HG02759 (cell line): ENCODE measurements at regions not wholly inside any gene's neighbourhood (a gene's known extent, or its start where the extent isn't known, plus 50 kb on each side); places are given as distances from the start of the nearest gene placed in this dataset.
"Not testable (repeated sequence)": the region's sequence is repeated elsewhere in the genome, so short reads cannot be mapped to it uniquely, and the experiment has no call there.

Experiments used
- ATAC-seq: cut with Tn5 transposase; IDR thresholded peaks from one replicate; pipeline ENCODE4 v1.9.1; 2021; ENCODE audit warnings: mild to moderate bottlenecking, moderate library complexity; ENCODE audit not compliant: unreplicated experiment

DNA sequence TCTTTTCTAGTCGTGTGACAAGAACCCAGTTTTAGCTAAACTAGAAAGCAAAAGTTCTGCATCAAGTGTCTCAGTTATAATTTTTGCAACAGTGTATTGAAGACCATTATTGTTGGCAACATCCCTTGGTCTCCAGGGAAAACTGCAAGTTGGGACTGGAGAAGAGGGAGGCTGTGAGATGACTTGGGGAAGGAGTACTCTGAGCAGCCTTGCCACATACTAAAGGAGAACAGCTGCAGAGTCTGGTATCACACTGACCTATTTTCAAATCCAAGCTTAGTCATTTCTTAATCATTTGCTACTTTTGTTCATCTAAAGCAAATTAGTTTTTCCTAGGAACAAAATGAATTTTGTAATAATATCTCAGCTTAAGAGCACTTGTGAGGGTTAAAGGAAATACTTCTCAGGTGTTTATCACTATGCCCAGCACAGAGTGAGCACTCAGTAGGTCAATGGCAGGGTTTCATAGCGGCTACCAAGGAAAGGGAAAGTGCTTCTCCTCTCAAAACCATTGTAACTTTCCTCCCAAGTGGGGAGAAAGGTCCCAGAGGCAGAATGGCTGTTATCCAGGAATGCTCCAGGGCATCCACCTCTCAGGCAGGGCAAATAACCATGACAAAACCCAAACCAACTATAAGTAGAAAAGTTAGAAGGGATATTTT lies 247.1 kb downstream of the C11orf87 start:
- ATAC-seq = no peak

DNA sequence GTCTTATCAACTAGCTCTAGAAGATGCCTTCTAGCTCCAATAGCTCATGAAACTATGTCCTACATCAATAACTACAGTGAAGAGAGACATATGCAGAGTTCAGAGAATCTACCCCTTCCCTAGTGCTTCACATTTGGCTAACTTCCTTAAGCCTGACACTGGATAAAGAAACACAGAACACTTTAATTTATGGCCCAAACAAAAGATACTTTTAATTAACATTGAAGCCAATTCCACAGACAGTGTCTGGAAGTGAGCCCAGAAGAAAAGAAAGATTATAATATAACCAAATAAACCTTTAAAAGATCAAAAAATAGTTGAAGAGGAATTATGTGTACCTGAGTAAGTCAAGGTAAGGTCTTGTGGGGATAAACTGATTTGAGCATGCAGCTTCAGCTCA lies 255.2 kb downstream of the C11orf87 start:
- ATAC-seq = no peak

DNA sequence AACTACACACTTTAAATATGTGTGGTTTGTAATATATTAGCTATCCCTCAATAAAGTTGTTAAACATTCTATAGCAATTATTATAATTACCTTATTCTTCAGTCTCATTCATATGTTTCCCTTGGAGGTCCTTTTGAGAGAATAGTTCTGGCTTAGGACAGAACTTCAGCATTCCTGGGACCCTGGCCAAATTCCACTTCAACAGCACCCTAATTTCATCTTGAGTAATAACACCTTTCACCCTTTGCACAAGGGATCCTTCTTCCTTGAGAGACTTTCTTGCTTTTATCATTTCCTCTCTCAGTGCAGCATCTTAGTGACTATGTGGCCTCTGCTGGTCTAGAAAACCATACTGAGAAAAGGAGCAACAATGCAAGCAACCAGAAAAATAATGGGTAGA lies 255.9 kb downstream of the C11orf87 start:
- ATAC-seq = no peak

DNA sequence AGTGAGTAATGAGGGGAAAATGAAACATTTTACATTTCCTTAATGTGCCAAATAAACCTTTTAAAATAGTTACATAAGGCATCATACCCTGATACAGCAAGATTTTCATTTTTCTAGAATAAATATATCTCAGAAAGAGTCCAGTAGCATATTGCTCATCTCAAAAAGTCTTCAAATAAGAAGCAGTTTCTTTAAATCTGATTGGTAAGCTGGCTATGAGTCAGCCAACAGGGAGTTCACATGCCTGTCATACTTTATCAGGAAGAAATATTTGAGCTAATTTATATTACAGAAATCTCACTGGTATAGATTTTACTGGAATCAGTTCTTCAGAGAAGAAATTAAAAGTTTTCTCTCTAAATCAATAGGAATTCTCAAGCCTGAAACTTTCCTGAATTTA lies 258.1 kb downstream of the C11orf87 start:
- ATAC-seq = no peak

DNA sequence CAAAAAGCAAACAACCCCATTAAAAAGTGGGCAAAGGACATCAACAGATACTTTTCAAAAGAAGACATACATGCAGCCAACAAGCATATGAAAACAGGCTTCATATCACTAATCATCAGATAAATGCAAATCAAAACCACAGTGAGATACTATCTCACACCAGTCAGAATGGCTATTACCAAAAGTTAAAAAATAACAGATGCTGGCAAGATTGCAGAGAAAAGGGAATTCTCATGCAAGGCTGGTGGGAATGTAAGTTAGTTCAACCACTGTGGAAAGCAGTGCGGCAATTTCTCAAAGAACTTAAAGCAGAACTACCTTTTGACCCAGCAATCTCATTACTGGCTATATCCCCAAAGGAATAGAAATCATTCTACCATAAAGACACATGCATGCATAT lies 260.8 kb downstream of the C11orf87 start:
- not testable (repeated sequence) for ATAC-seq

DNA sequence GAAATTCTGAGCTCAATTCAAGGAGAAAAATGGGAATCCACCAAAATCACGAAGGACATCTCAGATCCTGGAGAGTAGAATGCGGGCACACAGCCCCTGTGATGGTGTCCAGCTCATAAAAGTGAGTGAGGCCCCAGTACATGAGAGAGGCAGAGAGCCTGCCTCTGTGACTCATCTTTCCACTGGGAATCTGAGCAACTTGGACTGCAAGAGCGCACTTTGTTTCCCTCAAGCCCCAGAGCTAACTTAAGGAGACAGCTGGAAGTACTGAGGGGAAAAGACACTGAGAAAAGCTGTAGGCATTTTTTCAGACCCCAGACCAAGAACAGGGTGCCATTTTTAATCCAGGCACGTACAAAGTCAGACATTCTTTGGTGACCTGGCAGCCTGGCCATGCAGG lies 273.7 kb downstream of the C11orf87 start:
- ATAC-seq = no peak

DNA sequence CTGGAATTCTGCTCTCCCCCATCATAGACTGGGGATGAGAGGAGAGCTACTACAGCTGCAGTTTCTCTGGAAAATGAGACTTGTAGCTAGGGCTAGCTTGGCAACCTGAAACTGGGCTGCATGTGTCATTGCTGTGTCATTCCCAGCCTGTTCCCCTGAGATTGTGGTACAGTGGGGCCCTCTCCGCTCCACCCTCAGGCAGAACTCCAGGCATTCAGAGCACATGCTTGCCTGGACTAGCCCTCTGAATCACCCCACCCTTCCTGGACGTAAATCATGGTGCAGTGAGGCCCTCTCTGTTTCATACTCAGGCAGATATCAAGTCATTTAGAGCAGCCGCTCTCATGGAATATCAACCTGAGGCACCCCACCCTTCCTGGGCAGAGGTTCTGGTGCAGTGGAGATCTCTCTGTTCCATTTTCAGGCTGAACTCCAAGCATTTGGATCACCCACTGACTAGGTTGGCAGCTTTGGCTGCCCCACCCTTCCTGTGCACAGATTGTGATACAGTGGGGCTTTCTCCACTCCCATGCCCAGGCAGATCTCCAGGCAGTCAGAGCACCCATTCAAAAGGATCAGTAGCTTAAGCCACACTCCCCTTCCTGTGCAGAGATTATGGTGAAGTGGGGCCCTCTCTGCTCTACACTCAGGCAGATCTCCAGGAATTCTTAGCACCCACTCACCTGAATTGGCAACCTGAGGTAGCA lies 274.4 kb downstream of the C11orf87 start:
- ATAC-seq = no peak

DNA sequence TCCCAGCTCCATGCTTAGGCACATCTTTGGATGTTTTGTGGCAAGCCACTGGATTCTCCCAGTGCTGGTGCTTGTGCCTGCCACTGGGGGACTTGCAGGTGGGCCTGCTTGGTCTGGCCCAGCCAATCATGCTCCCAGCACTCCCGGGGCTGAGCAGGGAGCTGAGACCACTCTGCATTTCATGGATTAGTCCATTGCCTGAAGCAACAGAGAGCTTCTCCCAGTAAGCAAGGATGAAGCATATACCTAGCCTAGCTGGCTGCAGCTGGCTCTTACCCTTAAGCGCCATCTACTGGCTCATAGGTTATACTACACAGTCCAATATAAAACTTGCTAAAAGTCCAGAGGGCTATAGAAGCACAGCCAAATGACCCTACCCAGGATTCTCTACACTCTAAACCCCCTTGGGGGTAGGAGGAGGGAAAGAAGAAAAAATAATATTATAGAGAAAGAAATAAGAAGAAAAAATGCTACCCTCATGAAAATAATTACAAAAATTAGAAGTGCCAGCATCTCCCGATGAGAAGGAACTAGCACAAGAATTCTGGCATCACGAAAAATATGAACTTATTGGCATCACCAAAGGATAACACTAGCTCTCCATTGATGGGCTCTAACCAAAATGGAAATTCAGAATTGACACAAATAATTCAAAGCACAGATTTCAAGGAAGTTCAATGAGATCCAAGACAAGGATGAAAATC lies 275.3 kb downstream of the C11orf87 start:
- ATAC-seq = peak; percentile 90

DNA sequence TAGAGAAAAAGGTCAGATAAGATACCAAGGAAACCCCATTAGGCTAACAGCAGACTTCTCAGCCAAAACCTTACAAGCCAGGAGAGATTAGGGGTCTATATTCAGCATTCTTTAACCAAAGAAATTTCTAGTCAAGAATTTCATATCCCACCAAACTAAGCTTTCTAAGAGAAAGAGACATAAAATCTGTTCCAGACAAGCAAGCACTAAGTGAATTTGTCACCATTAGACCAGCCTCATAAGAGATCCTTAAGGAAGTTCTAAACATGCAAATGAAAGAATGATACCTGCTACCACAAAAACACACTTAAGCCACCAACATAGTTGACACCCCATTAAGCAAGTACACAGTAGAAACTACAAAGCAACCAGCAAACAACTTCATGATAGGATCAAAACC lies 276.2 kb downstream of the C11orf87 start:
- no peak for ATAC-seq

DNA sequence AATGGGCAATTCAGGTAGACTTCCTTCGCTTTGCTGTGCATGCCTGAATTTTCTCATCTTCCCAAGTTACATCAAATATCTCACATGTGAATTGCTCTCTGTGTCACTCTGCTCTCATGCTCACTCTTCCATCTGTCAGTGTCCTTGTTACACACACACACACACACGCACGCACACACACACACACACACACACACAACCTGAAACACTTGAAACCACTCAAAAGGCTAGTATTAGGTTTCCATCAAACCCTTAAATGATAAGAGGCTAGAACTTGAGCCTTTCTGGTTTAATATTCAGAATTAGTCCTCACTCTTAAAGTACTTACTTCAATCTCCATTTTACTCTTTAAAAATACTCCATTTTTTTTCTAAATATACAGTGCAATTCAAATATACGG lies 282.4 kb downstream of the C11orf87 start:
- no peak for ATAC-seq

DNA sequence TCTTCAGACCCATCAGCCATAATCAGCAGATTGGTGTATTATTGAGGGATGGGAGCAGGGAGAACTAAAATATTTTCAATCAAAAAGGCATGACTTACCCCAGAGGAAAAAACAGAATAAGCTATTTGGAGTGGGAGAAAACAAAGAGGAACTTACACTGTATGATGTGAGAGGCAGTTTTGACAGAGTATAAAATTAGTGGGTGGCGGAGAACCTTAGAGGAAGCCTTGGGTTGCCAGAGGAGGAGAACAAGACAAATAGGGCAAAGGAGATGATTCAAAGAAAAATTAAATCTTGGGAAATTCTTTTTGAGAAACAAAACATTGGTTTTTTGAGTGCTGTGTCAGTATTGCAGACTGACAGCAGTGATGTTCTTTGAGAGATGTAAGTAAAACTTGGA lies 285.0 kb downstream of the C11orf87 start:
- ATAC-seq = no peak

DNA sequence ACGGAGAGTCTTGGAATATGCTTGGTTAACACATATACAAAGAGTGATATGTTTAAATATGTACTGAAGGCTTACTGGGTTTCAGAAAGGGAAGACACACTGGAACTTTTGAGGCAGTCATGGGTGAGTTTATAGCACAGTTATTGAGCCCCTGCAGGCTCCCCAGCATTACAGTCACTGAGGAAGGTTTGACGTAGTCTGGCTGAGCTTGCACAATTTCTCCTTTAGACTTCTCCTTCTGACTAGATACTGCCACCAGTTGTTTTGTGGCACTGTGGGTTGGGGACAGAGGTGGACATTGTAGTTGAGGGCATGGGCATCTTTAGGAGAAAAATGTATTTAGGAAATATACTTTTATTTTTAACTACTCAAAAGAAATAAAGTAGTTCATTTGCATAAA lies 285.4 kb downstream of the C11orf87 start:
- ATAC-seq = no peak

DNA sequence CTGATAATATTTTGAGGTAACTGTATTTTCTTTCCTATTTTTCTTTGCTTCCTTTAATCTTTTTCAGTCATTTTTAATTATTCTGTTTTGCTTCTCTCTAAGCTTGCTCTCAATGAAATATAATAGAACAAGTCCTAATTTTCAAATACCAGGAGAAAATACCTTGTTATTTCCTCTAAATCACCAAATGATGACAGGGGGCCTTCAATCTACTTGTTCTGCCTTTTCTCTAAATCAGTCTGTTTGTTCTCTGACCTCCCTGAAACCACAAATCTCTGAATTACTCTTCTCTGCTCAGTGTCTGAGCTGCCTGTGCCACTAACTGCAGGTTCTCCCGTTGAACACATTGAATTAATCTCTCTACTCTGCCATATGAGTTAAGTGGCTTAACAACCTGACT lies 286.2 kb downstream of the C11orf87 start:
- ATAC-seq = no peak

DNA sequence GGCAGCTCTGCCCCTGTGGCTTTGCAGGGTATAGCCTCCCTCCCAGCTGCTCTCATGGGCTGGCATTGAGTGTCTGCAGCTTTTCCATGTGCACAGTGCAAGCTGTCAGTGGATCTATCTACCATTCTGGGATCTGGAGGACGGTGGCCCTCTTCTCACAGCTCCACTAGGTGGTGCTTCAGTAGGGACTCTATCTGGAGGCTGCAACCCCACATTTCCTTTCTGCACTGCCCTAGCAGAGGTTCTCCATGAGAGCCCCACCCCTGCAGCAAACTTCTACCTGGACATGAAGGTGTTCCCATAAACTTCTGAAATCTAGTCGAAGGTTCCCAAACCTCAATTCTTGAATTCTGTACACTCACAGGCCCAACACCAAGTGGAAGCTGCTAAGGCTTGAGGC lies 292.5 kb downstream of the C11orf87 start:
- not testable (repeated sequence) for ATAC-seq

DNA sequence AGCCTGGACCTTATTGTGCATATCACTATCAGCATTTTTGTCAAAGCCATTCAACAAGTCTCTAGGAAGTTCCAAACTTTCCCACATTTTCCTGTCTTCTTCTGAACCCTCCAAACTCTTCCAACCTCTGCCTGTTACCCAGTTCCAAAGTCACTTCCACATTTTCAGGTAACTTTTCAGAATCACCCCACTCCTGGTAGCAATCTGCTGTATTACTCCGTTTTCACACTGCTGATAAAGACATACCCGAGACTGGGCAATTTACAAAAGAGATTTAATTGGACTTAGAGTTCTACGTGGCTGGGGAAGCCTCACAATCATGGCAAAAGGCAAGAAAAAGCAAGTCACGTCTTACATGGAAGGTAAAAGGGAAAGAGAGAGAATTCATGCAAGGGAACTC lies 293.4 kb downstream of the C11orf87 start:
- ATAC-seq = not testable (repeated sequence)

DNA sequence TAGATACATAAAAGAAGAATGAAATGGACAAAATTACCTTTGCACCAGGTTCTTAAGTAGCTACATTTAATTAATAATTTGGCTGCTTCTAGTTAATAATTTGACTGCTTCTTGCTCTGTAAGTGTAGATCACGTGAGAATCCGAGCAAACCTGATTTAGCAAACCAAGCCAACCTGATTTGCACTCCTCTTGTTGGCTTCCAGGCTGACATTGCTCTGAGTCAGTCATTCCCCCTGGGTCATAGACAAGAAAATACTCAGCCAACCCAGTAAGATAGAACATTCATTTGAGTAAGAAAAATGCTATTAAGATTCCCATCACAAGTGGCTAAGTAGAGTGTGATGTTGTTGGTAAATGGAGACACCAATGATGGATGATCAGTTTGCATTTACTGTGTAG lies 304.1 kb downstream of the C11orf87 start:
- no peak for ATAC-seq

DNA sequence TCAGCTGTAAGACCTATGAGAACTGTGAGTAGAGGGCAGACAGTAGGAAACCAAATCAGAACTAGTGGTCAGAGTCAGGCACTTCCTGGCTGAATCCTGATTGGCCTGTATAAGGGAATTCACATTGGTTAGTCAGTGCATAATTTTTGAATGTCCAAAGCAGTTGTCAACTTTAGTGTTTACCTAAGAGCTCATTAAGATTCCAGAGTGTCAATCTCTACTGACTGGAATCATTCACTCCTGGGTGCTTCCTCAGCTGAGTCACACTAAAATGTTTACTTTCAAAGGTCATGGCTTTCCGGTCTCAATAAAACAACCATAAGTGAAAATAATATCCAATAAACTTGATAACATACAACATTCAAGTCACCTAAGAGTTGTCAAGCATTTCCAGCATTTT lies 306.1 kb downstream of the C11orf87 start:
- no peak for ATAC-seq

DNA sequence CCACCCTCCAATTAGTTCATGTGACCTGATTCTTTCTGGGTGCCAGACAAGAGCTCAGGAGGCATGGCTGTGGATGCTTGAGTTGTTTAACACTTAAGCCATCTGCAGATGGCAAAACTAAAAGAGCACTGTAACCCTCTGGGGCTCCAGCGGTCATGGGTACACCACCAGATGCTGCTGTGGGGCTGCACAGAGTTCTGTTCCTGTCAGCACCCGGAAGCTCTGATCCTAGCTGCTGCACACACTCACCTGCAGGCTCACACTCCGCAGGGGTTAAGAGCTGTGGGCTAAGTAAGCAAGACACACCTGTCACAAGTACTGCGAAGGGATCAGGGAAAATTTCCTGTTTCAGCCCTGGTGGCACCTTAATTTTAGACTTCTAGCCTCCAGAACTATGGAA lies 307.8 kb downstream of the C11orf87 start:
- no peak for ATAC-seq

DNA sequence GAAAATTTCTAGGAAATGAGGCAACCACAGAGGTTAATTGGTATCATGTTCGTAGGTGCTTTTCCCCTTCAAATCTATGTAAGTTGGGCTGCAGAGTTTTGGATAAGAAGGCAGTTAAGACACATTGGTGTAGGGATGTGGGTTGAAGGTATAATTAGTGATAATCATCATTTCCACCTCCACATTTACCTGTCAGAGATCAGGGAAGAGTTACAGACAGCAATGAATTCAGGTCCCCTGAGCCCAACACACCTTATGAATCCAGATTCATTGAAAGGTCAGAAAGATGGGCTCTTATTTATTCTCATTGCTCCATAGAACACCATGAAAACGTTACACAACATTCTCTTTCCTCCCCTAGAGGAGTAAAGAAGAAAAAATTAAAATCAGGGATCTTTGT lies 308.7 kb downstream of the C11orf87 start:
- no peak for ATAC-seq

DNA sequence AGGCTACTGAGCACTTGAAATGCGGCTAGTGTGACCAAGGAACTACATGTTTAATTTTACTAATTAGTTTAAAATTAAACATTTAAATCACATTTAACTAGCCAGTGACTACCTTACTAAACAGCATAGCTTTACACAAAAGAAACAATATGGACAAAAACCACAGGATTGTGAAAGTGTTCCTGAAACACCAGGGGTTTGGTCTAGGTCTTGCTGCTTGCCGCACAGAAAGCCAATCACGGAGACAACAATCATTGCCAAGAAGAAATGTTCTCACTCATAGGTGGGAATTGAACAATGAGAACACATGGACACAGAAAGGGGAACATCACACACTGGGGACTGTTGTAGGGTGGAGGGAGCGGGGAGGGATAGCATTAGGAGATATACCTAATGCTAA lies 309.5 kb downstream of the C11orf87 start:
- ATAC-seq = no peak

DNA sequence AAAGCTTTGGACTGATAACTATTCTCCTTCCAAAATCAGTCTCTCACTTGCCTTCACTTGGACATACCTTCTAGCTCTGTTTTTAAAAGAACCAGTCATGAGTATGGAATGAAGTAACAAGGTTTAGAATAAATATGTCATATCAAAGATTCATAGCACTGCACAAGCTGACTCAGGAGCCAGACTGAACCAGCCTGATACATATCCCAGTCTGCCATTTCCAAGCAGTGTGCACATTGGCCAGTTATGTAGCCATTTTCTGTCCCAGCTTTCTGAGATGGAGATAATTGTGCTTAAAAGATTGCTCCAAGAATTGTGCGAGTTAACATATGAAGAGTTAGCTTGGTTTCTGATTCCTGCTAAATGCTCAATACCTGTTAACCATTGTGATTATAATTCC lies 311.3 kb downstream of the C11orf87 start:
- no peak for ATAC-seq

DNA sequence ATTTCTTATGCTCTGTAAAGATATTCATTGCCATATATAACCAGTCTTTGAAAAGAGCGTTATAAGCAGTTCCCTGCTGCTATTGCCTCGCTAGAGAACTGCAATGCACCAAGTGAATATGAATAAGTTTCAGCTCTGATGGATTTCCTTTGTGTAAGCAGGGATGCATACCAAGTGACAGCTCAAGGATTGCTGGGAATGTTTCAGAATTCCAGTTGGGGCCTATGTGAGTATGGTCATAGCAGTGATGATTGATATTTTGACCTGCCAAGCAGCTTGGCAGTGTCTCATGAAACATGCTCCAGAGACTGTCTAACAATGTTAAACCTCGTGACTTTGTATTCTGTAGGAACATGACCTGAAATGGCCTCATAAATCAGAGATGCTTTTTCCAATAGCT lies 312.6 kb downstream of the C11orf87 start:
- no peak for ATAC-seq
